ENCODE measurements at regions not wholly inside any gene's neighbourhood (a gene's known extent, or its start where the extent isn't known, plus 50 kb on each side); places are given as distances from the start of the nearest gene placed in this dataset.
"Not testable (repeated sequence)": the region's sequence is repeated elsewhere in the genome, so short reads cannot be mapped to it uniquely, and the experiment has no call there.

DNA sequence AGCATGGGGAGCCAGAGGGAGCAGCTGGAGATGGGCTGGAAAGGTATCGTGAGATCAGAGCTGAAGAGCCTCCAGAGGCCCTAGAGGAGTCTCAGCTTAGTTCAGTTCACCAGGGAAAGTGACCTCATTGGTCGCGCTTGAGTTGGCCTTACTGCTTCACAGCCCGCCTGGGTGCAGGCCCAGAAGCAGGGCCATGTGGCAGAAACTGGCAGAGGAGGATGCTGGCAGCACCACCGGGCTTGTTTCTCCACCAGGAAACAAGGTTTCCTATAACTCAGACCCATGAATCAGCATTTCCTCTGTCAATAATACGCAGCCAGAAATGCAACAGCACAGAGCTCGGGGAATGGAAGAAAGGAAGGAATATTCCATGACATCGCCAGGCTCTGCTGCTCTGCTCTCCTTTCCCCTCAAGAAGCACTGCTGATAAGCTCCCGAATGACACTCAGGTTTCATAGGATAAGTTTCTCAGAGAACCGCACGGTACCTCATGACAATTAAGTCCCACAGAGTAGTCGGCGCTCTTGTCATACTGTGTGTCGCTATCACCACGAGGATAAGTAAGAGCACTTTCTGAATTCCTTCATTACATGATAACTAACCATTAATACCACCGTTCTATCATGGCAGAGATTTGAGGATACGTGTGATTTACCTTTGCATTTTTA is 147.1 kb upstream of the LPP start:
- DNase-seq: no peak

DNA sequence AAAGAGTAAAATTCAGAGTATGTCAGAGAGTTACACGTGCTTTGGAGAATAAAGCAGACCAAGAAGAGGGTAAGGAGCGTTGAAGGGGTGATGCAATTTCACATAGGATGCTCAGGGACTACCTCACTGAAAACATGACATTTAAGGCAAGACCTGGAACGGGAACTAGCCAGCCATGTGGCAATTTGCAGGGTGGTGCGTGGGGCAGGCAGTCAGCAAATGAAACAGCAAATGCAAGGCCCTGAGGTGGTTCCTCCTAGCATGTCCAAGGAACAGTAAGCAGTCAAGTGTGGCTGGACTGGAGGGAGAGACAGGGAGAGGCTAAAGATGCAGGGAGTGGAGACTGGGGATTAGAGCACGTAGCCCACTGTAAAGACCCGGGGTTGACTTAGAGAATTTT is 146.1 kb upstream of the LPP start:
- DNase-seq: no peak

DNA sequence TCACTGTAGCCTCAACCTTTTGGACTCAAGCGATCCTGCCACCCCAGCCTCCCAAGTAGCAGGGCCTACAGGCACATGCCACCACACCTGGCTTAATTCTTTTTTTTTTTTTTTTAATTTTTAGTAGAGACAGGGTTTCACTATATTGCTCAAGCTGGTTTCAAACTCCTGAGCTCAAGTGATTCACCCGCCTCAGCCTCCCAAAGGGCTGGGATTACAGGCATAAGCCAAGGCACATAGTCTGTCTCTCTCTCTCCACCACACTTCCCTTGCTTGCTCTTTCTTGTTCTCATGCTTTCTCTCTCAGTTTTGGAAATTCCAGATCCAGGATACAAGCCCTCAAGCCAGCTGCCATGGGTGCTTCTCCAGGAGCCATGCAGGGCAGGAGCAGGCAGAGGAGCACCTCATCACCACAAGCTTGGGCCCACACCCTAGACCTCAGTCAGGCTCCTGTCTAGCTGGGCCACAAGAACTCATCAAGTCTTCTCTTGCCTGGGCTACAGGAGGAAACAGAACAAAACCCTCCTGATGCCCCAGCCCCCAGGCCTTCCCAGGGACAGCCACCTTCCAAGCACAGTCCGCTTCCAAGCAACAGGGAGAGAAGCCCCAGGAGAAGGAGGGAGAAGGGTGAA is 145.3 kb upstream of the LPP start:
- no peak for DNase-seq

DNA sequence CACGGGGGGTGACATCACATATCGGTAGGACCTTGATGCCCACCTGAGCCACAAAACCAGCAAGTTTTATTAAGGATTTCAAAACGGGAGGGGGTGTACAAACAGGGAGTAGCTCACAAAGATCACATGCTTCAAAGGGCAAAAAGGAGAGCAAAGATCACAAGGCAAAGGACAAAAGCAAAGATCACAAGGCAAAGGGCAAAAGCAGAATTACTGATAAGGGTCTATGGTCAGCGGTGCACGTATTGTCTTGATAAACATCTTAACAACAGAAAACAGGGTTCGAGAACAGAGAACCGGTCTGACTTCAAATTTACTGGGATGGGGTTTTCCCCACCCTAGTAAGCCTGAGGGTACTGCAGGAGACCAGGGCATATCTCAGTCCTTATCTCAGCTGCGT is 143.5 kb upstream of the LPP start:
- no peak for DNase-seq

DNA sequence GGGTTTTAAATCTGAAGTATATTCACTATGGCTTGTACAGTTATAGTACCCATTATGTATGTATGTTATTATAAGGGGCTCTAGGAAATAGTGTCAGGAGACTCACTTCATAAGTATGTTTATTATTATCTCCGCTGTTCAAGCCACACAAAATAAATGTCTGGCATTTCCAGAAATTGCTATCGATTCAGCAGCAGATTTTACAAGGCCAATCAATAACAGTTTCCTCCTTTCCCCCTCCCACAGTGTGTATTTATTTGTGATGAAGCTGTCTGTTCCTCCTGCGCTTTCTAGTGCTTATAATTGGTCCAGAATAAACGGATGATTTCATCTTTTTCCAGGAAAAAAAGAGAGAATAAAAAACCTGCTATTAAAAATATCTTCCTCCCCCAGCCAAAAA is 134.2 kb upstream of the LPP start:
- no peak for DNase-seq

DNA sequence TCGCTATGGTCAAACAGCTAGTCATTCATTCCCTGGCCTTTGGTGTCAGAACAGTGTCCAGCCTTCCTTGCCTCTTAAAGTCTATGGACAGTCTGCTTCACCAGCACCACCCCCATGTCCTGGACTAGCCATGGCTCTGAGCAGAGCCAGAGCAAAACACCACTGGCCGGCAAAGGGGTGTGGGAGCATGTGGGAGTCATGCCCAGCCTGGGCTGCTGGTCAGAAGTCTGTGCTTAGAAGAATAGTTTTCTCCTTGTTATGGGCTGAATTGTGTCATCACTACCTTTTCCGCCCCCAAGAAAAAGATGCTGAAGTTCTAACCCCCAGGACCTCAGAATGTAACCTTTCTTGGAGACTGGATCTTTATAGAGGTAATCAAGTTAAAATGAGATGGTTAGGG is 132.9 kb upstream of the LPP start:
- DNase-seq: no peak

DNA sequence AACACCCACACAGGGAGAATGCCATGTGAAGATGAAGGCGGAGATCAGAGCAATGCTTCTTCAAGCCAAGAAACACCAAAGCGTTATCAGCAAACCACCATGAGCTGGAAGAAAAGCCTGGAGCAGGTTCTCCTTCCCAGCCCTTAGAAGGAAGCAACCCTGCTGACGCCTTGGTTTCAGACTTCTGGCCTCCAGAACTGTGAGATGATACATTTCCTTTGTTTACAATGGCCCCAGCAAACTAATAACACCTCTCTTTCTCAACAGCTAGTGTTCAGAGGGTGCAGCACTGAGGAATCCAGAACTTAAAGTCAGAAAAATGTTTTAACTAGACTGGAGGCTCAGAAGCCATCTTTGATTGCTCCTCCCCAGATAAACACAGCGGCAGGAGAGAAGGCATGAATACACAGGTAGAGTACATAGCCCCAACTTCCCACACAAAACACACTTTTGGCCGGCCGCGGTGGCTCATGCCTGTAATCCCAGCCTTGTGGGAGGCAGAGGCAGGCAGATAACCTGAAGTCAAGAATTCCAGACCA is 132.4 kb upstream of the LPP start:
- DNase-seq: no peak

DNA sequence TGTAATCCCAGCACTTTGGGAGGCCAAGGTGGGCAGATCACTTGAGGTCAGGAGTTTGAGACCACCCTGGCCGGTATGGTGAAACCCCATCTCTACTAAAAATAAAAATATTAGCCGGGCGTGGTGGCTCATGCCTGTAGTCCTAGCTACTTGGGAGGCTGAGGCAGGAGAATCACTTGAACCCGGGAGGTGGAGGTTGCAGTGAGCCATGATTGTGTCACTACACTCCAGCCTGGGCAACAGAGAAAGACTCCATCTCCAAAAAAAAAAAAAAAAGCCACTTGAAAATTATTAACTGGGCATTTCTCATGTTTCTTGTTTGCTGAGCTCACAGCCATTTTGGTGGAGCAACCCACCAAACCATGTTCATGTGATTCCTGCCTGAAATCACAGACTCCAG is 131.1 kb upstream of the LPP start:
- DNase-seq: not testable (repeated sequence)

DNA sequence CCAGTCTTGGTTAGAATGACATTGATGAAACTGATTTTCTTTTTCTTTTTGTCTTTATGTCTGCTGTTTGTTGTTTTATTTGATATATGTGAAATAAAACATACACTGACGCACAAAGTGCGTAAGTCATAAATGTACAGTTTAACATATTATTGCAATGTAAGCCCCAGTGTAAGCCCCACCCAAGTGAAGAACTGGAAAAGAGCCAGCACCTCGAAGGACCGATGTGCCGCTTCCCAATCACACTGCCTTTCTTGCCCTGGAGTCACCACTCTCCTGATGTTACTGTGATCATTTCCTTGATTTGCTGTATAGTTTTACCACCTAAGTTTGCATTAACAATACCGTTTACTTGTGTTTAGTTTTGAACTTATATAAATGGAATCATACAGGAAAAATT is 128.4 kb upstream of the LPP start:
- no peak for DNase-seq

DNA sequence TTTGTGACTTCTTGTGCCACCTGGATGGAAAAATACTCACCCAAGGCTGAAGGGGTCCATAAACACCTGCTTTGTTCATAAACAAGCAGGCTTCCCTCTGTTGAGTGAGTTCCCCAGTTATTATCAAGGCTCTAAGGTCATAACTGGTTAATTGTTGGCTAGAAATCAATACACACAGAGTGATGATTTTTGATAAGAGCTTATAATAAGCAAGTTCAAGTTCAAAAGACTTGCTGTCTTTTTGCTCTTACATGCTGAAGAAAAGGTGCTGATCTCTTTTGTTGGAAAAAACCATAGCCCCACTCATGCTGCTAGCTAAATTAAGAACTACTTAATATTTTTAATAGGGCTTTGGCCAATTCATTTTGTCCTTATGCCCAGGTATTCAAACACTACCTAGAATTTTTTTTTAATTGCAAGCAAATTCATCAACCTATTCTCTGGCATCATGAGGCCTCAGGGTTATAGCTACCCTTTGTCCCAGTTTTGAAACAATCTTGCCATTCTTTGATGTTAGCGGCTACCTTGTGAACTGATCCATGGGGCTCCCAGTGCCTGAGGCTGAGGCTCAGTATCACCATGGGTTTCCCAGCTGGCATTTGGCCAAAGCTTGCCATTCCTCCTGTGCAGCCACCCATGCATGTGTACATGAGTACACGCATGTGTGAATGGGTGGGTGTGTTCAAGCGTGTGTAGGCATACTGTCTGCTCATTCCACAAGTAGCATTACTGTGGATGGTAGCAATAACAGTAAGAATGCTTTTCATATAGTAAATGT is 127.6 kb upstream of the LPP start:
- DNase-seq: no peak

DNA sequence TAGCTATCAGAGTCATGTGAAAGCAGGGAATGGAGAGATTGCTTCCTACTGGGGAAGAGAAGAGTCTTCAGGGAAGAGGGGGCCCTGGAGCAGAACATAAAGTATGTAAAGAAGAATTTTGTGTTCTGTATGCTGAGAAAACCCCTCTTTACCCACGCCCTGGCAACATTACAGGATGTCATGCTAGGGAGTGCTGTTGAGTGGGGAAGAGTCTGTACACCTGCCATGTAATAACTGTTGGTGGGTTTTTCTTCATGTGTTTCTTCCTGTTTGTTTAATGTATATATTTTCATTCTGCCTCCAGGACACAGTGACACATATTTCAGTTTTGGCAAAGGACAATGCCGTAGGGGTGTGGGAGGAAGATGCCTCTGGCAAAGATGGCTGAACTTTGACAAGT is 122.8 kb upstream of the LPP start:
- no peak for DNase-seq

DNA sequence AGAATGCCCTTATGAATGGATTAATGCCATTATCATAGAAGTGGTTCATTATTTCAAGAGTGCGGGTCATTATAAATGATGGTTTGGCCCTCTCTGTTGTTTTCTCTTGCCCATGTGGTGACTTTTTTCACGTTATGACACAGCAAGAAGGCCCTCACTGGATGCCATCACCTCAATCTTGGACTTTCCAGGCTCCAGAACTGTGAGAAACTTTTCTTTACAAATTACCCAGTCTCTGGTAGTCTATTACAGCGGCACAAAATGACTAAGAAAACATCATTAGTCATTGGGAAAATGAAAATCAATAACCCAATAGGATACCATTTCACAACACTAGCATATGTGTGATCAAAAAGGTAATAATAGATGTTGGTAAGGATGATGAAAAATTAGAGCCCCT is 119.0 kb upstream of the LPP start:
- DNase-seq: no peak

DNA sequence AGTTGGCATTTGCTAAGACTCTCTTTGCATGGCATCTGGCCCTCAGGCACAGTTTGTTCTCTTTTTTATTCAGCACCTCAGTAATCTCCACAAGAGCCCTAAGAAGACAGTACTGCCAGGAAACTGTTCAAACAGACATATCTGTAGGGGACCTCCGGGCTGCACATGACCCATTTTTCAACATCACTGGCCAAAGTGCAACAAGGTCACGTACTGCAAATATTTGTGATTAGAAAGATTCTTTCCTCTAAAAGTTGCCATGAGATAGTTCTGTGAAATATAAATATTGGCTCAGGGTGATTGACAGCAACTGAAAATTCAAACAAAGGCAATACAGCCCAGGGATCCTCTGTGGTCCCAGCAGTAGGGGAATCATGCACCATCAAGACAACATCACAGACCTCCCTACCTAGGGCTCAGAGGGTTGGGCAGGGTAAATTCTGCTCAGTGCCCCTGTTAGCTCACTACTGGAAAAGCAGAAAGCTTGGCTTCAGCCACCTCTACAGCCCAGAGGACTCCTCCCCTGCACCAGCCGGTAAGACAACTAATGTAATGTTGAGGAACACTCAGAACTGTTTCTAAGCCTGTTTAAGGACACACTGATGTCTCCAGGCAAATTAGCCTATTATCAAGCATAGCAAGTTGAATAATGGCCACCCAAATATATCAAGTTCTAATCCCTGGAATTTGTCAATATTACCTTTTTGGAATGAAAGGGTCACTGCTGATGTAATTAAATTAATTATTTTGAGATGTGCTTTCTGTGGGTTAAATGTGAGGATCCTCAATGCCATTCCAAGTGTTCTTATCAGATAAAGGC is 117.4 kb upstream of the LPP start:
- no peak for DNase-seq

DNA sequence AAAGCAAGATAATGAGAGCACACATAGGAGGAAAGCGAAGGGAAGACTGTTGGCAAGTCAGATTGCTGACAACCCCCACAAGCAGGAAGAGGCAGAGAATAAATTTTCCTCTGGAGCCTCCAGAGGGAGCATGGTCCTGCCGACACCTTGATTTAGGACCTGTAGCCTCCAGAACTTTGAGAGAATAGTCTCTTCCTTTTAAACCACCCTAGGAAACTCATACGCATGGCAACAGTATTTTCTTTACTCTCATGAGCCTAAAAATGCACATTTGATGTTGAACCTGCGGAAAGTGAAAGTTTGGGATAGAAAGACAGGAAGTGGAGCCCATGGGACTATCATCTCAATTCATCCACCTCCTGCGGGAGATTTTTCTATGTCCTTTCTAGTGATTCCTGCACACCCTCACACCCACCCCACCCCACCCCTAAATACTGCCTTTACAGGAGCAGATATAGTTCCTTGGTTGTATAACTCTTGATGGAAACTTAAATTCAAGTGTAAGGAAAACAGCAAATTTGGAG is 116.7 kb upstream of the LPP start:
- no peak for DNase-seq

DNA sequence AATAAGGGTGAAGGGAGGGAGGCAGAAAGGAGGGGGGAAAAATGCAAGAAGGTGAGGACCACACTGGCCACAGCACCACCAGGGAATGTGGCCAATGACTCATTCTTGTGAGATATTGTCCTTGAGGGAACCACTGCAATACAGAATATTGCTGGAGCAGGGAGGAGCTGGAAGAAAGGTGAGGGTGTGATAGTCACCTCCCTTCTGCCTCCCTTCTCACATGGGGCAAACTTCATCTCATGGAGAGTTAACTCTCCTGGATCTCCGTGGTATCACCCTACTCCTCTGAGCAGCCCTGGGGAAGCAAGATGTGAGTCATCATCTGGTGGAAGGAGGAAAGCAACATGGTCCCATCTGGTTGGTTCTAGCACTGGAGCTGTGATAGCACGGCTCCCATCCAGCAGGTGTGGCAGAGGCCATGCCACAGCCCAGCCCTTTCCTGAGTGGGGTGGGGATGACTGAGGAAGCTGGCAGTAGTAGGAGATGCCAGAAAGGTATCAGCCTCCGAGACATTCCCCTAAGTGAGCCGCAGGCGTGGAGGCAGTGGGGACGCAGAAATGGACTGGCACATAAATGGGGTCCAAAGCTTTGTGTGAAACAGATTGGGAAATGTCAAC is 115.9 kb upstream of the LPP start:
- DNase-seq: no peak

DNA sequence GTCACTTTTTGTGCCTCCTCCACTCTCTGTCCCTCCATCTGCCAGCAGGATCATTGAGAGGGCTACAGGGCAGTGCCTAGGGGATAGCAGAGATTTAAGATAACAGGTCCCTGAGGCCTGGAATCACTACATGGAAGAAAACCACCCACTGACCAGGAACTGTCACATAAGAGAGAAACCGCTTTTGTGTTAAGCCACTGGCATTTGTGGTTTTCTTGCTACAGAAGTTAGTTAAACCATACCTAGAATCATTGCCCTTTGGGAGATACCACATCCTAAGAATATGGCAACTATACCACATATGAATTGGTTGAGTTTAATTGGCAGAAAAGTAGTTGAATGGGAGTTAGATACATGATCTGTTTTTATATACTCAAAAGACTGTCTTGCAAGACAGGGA is 112.8 kb upstream of the LPP start:
- DNase-seq: no peak

DNA sequence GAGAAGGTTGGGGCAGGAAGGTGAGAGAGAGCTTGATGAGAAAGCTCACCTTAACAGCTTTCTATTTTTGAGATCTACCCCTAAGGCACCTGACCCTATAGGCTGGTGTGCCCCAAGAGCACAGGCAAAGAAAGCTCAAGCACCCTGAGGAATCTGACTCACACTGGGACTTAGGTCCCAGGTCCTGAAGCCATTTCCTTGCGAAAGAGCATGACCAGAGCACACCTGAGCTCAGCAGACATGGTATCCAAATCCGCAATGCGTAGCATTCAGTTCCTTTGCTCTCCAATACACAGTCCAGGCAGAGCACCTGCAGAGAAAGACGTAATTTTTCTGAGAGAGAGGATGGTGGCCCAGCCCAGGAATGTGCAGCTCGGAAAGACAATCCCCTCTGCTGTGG is 112.1 kb upstream of the LPP start:
- DNase-seq: no peak

DNA sequence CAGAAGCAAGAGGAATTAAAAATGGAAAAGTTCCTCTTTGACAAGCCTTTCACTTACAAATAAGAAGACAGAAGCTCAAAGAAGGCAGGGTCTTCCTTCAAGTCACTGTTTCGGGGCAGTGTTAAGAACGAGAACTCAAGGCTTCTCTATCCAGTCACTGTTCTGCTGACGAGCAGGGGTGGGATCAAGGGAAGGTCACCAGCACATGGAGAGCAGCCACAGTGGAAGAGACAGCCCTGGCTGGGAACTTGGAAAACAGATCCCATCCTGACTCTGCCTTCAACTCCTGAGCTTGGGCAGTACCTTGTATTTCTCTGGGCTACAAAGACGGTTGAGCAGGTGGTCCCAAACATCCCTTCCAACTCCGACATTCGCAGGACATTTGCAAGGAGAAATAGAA is 111.5 kb upstream of the LPP start:
- no peak for DNase-seq

DNA sequence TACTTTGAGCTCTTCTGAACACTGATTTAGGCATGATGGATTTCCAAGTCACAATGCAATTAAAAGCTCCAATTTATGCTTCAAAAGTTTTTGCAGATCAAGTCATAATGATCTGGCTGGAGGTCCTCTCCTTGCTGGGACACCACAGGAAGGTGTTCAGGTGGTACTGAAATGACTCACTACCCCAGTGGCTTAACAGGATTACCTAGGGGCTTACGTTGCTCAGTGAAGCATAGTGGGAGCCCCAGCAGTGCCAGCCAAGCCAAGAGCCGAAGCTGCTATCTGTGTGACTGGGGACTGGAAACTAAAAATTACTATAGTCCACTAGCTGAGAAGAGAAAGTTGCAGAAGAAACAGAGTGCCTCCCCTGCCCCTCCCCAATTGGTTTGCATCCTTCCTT is 110.1 kb upstream of the LPP start:
- DNase-seq: no peak

DNA sequence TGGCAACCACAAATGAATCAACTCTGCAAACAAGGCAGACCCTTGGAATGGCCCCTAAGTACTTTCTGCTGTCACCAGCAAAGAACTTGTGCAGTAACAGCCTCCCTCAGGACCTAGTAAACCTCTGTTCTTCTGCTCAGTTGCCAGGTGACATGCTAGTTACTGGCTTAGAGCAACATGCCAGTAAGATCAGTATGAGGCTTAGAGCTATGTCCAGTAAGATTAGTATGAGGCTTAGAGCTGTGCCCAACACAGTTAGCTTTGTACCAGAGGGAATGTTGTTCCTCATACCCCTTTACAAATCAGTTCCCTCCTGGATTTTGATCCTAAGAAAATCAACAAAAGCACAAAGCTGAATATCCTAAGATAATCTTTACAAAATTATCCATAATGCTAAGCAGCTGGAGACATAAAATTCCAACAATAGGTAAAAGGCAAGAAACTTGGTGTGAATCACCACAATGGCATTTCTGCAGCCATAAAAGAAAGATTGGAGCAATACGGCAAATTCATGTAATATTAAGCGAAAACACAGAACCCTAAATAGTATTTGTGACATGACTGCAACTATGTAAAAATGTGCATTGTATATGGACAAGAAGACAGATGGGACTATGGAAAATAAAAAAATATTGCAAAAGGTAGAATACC is 107.3 kb upstream of the LPP start:
- no peak for DNase-seq

DNA sequence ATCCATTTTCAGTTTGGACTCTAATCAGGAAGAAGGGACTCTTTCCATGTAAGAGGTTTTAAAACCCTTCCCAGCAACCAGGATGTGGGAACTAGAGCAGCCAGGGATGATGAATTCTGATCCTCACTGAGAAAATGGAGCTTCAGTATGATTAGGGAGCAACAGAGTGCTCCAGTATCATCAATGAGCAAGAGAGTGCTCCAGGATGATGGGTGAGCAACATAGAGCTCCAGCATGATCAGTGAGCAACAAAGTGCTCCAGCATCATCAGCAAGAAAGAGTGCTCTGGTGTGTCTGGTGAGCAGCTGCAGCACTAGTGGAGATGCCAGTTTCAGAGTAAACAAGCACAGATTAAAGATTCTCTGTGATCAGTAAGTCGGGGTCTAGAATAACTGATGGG is 106.4 kb upstream of the LPP start:
- no peak for DNase-seq

Measured in activated CD4-positive, alpha-beta T cell treated with anti-CD3 and anti-CD28 coated beads for 1 hour (primary cell).